GM21515 (cell line): ENCODE measurements at regions not wholly inside any gene's neighbourhood (a gene's known extent, or its start where the extent isn't known, plus 50 kb on each side); places are given as distances from the start of the nearest gene placed in this dataset.

Source experiments
- ATAC-seq: cut with Tn5 transposase; IDR thresholded peaks from one replicate; pipeline ENCODE4 v1.9.1; 2021; ENCODE audit not compliant: unreplicated experiment

DNA sequence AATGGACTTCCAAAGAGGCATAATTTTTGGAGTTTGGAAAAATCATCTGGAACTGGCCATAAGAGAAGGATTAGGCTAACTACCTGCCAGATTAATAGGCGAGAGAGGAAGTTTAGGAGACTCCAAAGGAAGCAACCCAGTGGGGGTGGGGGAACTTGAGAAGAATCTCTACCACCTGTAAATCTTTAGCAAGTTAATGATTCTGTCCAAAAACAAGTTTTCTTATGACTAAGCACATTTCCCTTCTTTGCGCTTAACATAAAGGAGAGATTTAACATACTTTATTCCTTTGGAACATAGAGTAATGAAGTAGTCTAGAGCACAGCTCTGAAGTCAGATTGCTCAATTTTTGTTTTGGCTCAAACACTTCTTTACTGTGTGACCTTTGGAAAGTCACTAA lies 58.2 kb upstream of the PAPPA start:
- no peak for ATAC-seq

DNA sequence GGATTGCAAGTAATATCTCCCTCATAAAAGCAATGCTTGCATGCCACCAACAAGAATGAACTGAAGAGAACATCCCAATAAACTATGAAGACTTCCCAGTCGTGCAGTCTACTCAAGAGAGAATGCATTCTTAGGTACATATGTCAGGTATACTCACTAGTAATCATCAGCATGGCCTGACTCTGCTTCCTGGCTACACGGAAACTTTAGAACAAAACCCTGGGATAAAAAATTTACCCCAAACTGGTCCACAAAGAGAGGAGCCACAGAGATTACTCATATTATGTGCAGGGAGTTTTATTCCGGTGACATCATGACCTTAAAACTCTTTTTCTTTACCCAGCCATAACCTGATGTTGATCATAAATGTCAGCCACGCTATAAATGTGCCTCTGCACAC lies 57.5 kb upstream of the PAPPA start:
- ATAC-seq: no peak

DNA sequence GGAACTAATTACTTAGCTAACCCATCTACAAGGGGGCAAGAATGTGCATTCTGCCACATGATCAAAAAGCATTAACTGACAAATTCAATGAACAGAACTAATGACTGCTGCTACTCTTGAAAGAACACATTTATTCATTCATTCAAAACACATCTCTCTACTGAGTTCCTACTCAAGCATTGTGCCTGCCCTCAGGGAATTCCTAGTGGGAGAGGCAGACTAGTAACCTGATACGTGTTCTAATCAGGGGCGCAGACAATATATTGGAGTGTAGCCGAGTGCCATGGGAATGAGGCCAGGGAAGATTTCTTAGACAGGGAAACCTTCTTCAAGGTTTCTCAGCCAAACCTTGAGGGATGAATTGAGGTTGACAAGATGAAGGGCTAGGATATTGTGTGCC lies 56.7 kb upstream of the PAPPA start:
- no peak for ATAC-seq

DNA sequence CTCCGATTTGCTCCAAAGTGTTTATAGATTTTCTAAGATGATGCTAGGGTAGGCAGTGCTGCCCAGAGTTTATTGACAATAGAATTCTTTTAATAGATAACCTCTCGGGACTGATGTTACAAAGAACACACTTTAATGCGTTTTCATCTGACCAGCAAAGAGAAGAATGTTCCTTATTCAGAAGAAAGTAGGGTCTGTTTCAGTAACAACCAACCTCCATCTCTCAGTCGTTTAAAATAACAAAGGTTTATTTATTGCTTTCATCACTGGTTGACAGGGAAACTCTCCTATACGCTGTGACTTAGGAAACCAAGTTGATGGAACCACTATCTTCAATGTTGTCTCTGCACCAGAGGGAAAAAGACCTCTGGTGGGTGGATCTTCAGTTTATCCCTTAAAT lies 55.1 kb upstream of the PAPPA start:
- no peak for ATAC-seq

DNA sequence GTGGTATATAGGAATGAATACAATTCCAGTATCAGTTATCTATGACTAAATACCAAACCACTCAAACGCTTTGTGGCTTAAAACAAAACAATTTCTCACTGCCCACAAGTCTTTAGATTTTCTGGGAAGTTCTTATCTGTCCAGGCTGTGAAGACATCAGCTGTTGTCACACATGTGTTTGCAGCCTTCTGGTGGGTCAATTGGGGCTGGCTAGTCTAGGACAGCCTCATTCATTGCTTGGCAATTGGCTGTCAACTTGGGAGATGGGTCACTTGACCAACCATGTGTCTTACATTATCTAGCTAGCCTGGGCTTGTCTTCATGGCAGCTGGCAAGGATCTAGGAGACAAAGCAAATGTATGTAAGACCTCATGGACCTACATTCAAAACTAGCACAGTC lies 53.8 kb upstream of the PAPPA start:
- no peak for ATAC-seq

DNA sequence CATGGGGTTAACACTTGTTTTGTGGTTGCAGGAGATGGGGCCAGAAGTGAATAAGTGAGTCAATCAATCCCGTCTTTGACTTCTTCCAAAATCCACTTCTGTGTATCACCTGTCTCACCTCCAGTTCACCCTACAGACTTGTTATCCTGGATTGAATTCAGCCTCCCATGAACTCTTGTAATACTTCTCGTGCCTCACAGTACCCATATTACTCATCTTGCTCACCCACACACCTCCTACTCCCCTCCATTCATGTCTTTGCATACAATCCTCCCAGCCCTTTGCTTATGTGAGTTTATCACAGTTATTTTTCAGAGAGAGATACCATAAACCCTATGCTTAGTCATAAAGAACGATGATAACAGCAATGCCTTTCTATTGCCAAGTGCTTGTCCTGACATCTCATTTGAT lies 52.9 kb upstream of the PAPPA start:
- ATAC-seq: no peak

DNA sequence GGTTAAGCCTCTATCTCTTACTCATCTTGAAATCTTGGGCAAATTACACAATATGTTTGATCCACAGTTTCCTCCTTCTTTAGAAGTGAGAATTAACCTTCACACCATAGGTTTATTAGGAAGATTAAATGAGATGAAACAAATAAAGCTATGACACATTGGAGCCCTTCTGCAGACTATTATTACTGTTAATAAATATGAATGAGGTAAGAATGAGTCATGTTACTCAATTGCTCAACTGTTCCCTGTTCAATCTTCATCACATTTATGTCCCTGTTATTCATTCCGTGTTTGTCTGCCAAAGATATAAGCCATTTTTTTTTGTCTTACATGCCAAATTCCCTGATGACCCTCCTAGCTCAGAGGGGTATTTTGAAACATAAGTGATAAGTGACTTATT lies 52.1 kb upstream of the PAPPA start:
- ATAC-seq: no peak

DNA sequence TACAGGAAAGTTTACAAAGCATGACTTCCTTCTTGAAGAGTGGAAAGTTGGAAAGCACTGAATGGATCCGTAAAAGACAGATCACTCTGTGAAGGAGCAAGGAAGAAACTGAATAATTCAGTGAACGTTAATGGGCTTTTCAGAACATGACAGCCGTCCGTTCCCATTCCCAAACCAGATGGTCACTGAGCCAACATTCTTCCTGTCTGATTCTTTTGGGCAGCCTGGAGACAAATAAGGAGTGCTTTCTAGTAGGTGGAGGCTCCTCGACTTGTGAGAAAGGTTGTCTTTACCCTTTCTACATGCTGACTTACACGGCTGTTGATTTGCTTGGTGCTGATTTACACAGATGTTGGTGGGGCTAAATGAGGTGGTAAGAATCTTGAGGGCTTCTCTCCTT lies 51.0 kb upstream of the PAPPA start:
- no peak for ATAC-seq
